Erythroblast (primary cell): ENCODE measurements at regions not wholly inside any gene's neighbourhood (a gene's known extent, or its start where the extent isn't known, plus 50 kb on each side); places are given as distances from the start of the nearest gene placed in this dataset.
"Not testable (repeated sequence)": the region's sequence is repeated elsewhere in the genome, so short reads cannot be mapped to it uniquely, and the experiment has no call there.

Experiments
- DNase-seq, 2 experiments: peaks; one replicate each; lab custom pipeline; 2025; lab: John Stamatoyannopoulos, UW
- GATA1 ChIP-seq: IDR thresholded peaks from 2 replicates; pipeline ENCODE4 v1.6.1; 2011; ENCODE audit warnings: low read depth, mild to moderate bottlenecking, control low read depth, low read length, moderate library complexity
- POLR2A ChIP-seq: IDR thresholded peaks from 2 replicates; pipeline ENCODE4 v1.6.1; 2011; ENCODE audit warnings: mild to moderate bottlenecking, low read length

- no peak for TF ChIP-seq POLR2A
- no peak for TF ChIP-seq GATA1
- no peak for DNase-seq
Measured at GRCh38 chr11:90468923-90469322, 246.1 kb upstream of the CHORDC1 start.

- DNase-seq = no peak
- no peak for TF ChIP-seq GATA1
Measured at GRCh38 chr11:90465553-90465952, 242.7 kb upstream of the CHORDC1 start.

GRCh38 chr11:90455347-90455920 is 232.6 kb upstream of the CHORDC1 start:
- not testable (repeated sequence) for DNase-seq

GRCh38 chr11:90453525-90453924 is 230.7 kb upstream of the CHORDC1 start:
- DNase-seq = no peak
- TF ChIP-seq GATA1 = no peak
- no peak for TF ChIP-seq POLR2A

- no peak for DNase-seq
- TF ChIP-seq GATA1 = no peak
- TF ChIP-seq POLR2A = no peak
Measured at GRCh38 chr11:90449606-90450005, 226.8 kb upstream of the CHORDC1 start.

- DNase-seq = no peak
- TF ChIP-seq GATA1 (no peak), POLR2A (no peak)
Measured at GRCh38 chr11:90448256-90448655, 225.4 kb upstream of the CHORDC1 start.

GRCh38 chr11:90447618-90448017 is 224.8 kb upstream of the CHORDC1 start:
- TF ChIP-seq GATA1 (no peak), POLR2A (no peak)
- no peak for DNase-seq

- DNase-seq = no peak
- TF ChIP-seq POLR2A = no peak
- no peak for TF ChIP-seq GATA1
Measured at GRCh38 chr11:90446207-90446606, 223.4 kb upstream of the CHORDC1 start.

- TF ChIP-seq GATA1 = no peak
- no peak for TF ChIP-seq POLR2A
- no peak for DNase-seq
Measured at GRCh38 chr11:90438069-90438468, 215.2 kb upstream of the CHORDC1 start.

GRCh38 chr11:90434858-90435257 is 212.0 kb upstream of the CHORDC1 start:
- peak; percentile 0 to 2 for DNase-seq
- TF ChIP-seq POLR2A (no peak), GATA1 (no peak)

GRCh38 chr11:90428836-90429235 is 206.0 kb upstream of the CHORDC1 start:
- no peak for DNase-seq
- no peak for TF ChIP-seq GATA1
- TF ChIP-seq POLR2A = no peak

- no peak for DNase-seq
- TF ChIP-seq POLR2A (no peak), GATA1 (no peak)
Measured at GRCh38 chr11:90426442-90426841, 203.6 kb upstream of the CHORDC1 start.

- no peak for TF ChIP-seq POLR2A
- TF ChIP-seq GATA1 = no peak
- no peak for DNase-seq
Measured at GRCh38 chr11:90423378-90423777, 200.5 kb upstream of the CHORDC1 start.

- DNase-seq = not testable (repeated sequence)
Measured at GRCh38 chr11:90422787-90423186, 199.9 kb upstream of the CHORDC1 start.

GRCh38 chr11:90414221-90414620 is 191.4 kb upstream of the CHORDC1 start:
- TF ChIP-seq GATA1 (no peak), POLR2A (no peak)
- no peak for DNase-seq

GRCh38 chr11:90407350-90407749 is 184.5 kb upstream of the CHORDC1 start:
- no peak for DNase-seq
- TF ChIP-seq GATA1 = no peak
- TF ChIP-seq POLR2A = no peak
